HG03135 (cell line): ENCODE measurements at regions not wholly inside any gene's neighbourhood (a gene's known extent, or its start where the extent isn't known, plus 50 kb on each side); places are given as distances from the start of the nearest gene placed in this dataset.

Experiments used
- ATAC-seq: cut with Tn5 transposase; IDR thresholded peaks from one replicate; pipeline ENCODE4 v1.9.1; 2021; ENCODE audit warnings: mild to moderate bottlenecking, moderate library complexity; ENCODE audit not compliant: unreplicated experiment

GRCh38 chr9:38315085-38315595, 77.4 kb upstream of the ALDH1B1 start:
- ATAC-seq: no peak

- ATAC-seq: no peak
These were observed 79.1 kb upstream of the ALDH1B1 start for GRCh38 chr9:38313421-38313820.

- no peak for ATAC-seq
These were observed 80.1 kb upstream of the ALDH1B1 start for GRCh38 chr9:38312406-38312805.

- ATAC-seq: no peak
These were observed 80.9 kb upstream of the ALDH1B1 start for GRCh38 chr9:38311382-38312270.

- ATAC-seq: no peak
These were observed 82.9 kb upstream of the ALDH1B1 start for GRCh38 chr9:38309324-38310195.

- no peak for ATAC-seq
These were observed 84.4 kb upstream of the ALDH1B1 start for GRCh38 chr9:38308136-38308535.

- no peak for ATAC-seq
These were observed 85.6 kb upstream of the ALDH1B1 start for GRCh38 chr9:38306899-38307298.

GRCh38 chr9:38305582-38305981, 86.9 kb upstream of the ALDH1B1 start:
- ATAC-seq: no peak

- no peak for ATAC-seq
These were observed 91.0 kb upstream of the ALDH1B1 start for GRCh38 chr9:38301376-38302106.

GRCh38 chr9:38299856-38300255, 92.6 kb upstream of the ALDH1B1 start:
- ATAC-seq: no peak

GRCh38 chr9:38298904-38299303, 93.6 kb upstream of the ALDH1B1 start:
- ATAC-seq: no peak

- no peak for ATAC-seq
These were observed 94.0 kb upstream of the ALDH1B1 start for GRCh38 chr9:38298503-38298902.

- no peak for ATAC-seq
These were observed 95.7 kb upstream of the ALDH1B1 start for GRCh38 chr9:38296807-38297206.

- no peak for ATAC-seq
These were observed 96.7 kb upstream of the ALDH1B1 start for GRCh38 chr9:38295764-38296163.

GRCh38 chr9:38294220-38294960, 98.1 kb upstream of the ALDH1B1 start:
- no peak for ATAC-seq

- ATAC-seq: no peak
These were observed 99.5 kb upstream of the ALDH1B1 start for GRCh38 chr9:38293022-38293421.

- ATAC-seq: no peak
These were observed 100.0 kb upstream of the ALDH1B1 start for GRCh38 chr9:38292480-38292879.

- ATAC-seq: no peak
These were observed 102.6 kb upstream of the ALDH1B1 start for GRCh38 chr9:38289866-38290245.

- ATAC-seq: no peak
These were observed 103.2 kb upstream of the ALDH1B1 start for GRCh38 chr9:38289236-38289865.

GRCh38 chr9:38288502-38288901, 104.0 kb upstream of the ALDH1B1 start:
- no peak for ATAC-seq
